Right cardiac atrium (tissue), 5 donors: ENCODE measurements at regions not wholly inside any gene's neighbourhood (a gene's known extent, or its start where the extent isn't known, plus 50 kb on each side); places are given as distances from the start of the nearest gene placed in this dataset.

ENCODE experiments used
- ATAC-seq, 2 donors: fragments of 200-7000 bp; cut with Tn5 transposase; one replicate each; pipeline versions ENCODE4 v1.8.0 to v1.9.1; 2020; ENCODE audit warnings: moderate library complexity in 2 of 2, mild to moderate bottlenecking in 1 of 2
- DNase-seq, 3 donors: peaks; one replicate each; pipeline ENCODE4 v3.0.0-alpha.2; 2020
- H3K27ac ChIP-seq: one replicate; pipeline ENCODE4 v1.5.1; 2013; ENCODE audit warnings: mild to moderate bottlenecking, low read length, control low read depth, moderate library complexity
- H3K27me3 ChIP-seq: one replicate; pipeline ENCODE4 v1.6.1; 2013; ENCODE audit not compliant: control insufficient read depth, insufficient read depth
- H3K4me1 ChIP-seq: one replicate; pipeline ENCODE4 v1.6.1; 2013; ENCODE audit warnings: low read length; ENCODE audit not compliant: control insufficient read depth, insufficient read depth
- H3K4me3 ChIP-seq: one replicate; pipeline ENCODE4 v1.5.1; 2013; ENCODE audit warnings: low read length, control low read depth
- H3K9me3 ChIP-seq: one replicate; pipeline ENCODE4 v1.6.1; 2013; ENCODE audit warnings: low read length; ENCODE audit not compliant: control insufficient read depth
- WGBS: extraction: QIAGEN DNeasy Blood & Tissue Kit; methylation state at CpG from one replicate; pipeline ENCODE4 v1.1.7; 2013; 5-methylcytosine and 5-hydroxymethylcytosine counted together
- intact Hi-C, 4 donors: fragments of 100-400 bp; cut with DNase I; formaldehyde crosslinking; loops; one replicate each; pipeline versions ENCODE4 v1.11.0 to v1.14.0; 2022 to 2023
- donor health status: healthy with polysubstance abuse.
- donor health status: DM: no; HTN: yes; CAD: no.
- donor health status: DM: no; HTN: no; CAD: no.
- donor health status: DM: no; HTN: yes; CAD: no; lungs with severe emphysema.
- donor health status: DM: yes; HTN: yes; CAD: no.

GRCh38 chr12:100741084-100741711 is 53.4 kb upstream of the ANO4 start:
- DNase-seq (no peak), ATAC-seq (no peak)
- Histone ChIP-seq H3K9me3 (no peaks in the 10 kb centered on the region), H3K4me1 (no peaks in the 10 kb centered on the region), H3K27ac (no peak overlapping the region), H3K4me3 (no peak overlapping the region), H3K27me3 (no peaks in the 10 kb centered on the region)
- WGBS = 55% methylated on average over 3 of the region's 3 CpGs
- intact Hi-C loops = loop anchor here in 1 of 4 donors (5.0 kb wide), 2 partner anchors 394 to 509 kb away; no protein-coding TSS in a partner anchor

- ATAC-seq (no peak), DNase-seq (no peak)
- no peaks in the 10 kb centered on the region for H3K4me1 ChIP-seq
- no peak overlapping the region for H3K27ac ChIP-seq
- WGBS = 80% methylated on average over 1 of the region's 1 CpG
- intact Hi-C loops = loop anchor here in 1 of 4 donors (5.0 kb wide), 2 partner anchors 396 to 511 kb away; no protein-coding TSS in a partner anchor
- H3K4me3 ChIP-seq = no peak overlapping the region
- no peaks in the 10 kb centered on the region for H3K27me3 ChIP-seq
- no peaks in the 10 kb centered on the region for H3K9me3 ChIP-seq
Observed at GRCh38 chr12:100743060-100743459, 51.5 kb upstream of the ANO4 start.
